ENCODE measurements at regions not wholly inside any gene's neighbourhood (a gene's known extent, or its start where the extent isn't known, plus 50 kb on each side); places are given as distances from the start of the nearest gene placed in this dataset.

DNA sequence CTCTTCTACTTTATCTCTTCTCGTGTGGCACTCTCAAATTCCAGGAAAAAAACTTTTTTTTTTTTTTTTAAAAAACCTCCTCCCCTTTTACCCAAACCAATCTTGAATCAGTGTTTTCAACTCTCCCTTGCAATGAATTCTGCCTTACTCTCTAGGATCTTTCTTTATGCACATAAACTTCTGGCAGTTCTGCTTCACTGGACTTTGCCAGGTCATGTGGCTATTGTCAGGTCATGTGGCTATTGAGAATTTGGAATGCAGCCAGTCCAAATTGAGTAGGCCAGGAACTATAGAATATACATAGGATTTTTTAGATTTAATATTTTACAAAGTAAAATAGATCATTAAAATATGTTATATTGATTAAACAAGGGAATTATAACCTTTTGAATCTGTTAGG is 218.2 kb downstream of the TMTC3 start:
- ChIA-PET CTCF (no interaction called here), POLR2A (no interaction called here)
- DNase-seq, result no peak
- no peaks in the 10 kb centered on the region for H3K36me3 ChIP-seq (ENCODE audit: control insufficient read depth, insufficient read depth, low read length)
- H3K27me3 ChIP-seq (replicated peaks; ENCODE audit: control insufficient read depth, insufficient read depth, low read length), result no peaks in the 10 kb centered on the region
- no peaks in the 10 kb centered on the region for H3K27me3 Mint-ChIP-seq (ENCODE audit: insufficient read depth, unreplicated experiment)
- intact Hi-C loops (cut with micrococcal nuclease; ENCODE audit: unreplicated experiment), result no loop called here
- TF ChIP-seq, protein P1, sequence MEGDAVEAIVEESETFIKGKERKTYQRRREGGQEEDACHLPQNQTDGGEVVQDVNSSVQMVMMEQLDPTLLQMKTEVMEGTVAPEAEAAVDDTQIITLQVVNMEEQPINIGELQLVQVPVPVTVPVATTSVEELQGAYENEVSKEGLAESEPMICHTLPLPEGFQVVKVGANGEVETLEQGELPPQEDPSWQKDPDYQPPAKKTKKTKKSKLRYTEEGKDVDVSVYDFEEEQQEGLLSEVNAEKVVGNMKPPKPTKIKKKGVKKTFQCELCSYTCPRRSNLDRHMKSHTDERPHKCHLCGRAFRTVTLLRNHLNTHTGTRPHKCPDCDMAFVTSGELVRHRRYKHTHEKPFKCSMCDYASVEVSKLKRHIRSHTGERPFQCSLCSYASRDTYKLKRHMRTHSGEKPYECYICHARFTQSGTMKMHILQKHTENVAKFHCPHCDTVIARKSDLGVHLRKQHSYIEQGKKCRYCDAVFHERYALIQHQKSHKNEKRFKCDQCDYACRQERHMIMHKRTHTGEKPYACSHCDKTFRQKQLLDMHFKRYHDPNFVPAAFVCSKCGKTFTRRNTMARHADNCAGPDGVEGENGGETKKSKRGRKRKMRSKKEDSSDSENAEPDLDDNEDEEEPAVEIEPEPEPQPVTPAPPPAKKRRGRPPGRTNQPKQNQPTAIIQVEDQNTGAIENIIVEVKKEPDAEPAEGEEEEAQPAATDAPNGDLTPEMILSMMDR (IDR thresholded peaks at IDR 0.05; ENCODE audit: insufficient read depth in 1 of 2, low read depth in 1 of 2, low read length in 1 of 2, severe bottlenecking in 1 of 2, unreplicated experiment in 1 of 2), result no peak
- H3K9me3 ChIP-seq, result no peaks in the 10 kb centered on the region
- BruUV-seq (replicated peaks), result no TSS peak
- peaks cover 18% of the 10 kb centered on the region for H3K9me3 Mint-ChIP-seq (ENCODE audit: unreplicated experiment)
- no peak overlapping the region for H3K4me3 Mint-ChIP-seq (ENCODE audit: unreplicated experiment)
- H3K4me1 Mint-ChIP-seq (ENCODE audit: low read depth, unreplicated experiment), result peaks cover 8% of the 10 kb centered on the region
- H3K27ac Mint-ChIP-seq (ENCODE audit: unreplicated experiment), result no peak overlapping the region
- H3K36me3 Mint-ChIP-seq (ENCODE audit: insufficient read depth, unreplicated experiment), result no peaks in the 10 kb centered on the region
- H3K4me1 ChIP-seq, result 0 out of 2 replicates have a peak, but pooled peaks cover 5% of the 10 kb centered on the region
- H3K4me3 ChIP-seq (ENCODE audit: low read depth, low read length), result no peak overlapping the region

GRCh38 chr12:88361493-88361892 is 218.8 kb downstream of the KITLG start:
- Histone ChIP-seq H3K4me1 (0 out of 2 replicates have a peak, but pooled peaks cover 5% of the 10 kb centered on the region), H3K9me3 (no peaks in the 10 kb centered on the region), H3K36me3 (ENCODE audit: control insufficient read depth, insufficient read depth, low read length) (no peaks in the 10 kb centered on the region), H3K27me3 (replicated peaks; ENCODE audit: control insufficient read depth, insufficient read depth, low read length) (no peaks in the 10 kb centered on the region), H3K4me3 (ENCODE audit: low read depth, low read length) (no peak overlapping the region)
- intact Hi-C loops (cut with micrococcal nuclease; ENCODE audit: unreplicated experiment), result no loop called here
- ChIA-PET POLR2A (no interaction called here), CTCF (no interaction called here)
- Mint-ChIP-seq H3K27me3 (ENCODE audit: insufficient read depth, unreplicated experiment) (no peaks in the 10 kb centered on the region), H3K36me3 (ENCODE audit: insufficient read depth, unreplicated experiment) (no peaks in the 10 kb centered on the region), H3K27ac (ENCODE audit: unreplicated experiment) (no peak overlapping the region), H3K4me1 (ENCODE audit: low read depth, unreplicated experiment) (peaks cover 8% of the 10 kb centered on the region), H3K9me3 (ENCODE audit: unreplicated experiment) (peaks cover 18% of the 10 kb centered on the region), H3K4me3 (ENCODE audit: unreplicated experiment) (no peak overlapping the region)
- DNase-seq, result no peak
- BruUV-seq (replicated peaks), result no TSS peak
- TF ChIP-seq, protein P1 (IDR thresholded peaks at IDR 0.05; ENCODE audit: insufficient read depth in 1 of 2, low read depth in 1 of 2, low read length in 1 of 2, severe bottlenecking in 1 of 2, unreplicated experiment in 1 of 2), result no peak

GRCh38 chr12:88362439-88362838 is 217.8 kb downstream of the KITLG start:
- 0 out of 2 replicates have a peak, but pooled peaks cover 5% of the 10 kb centered on the region for H3K4me1 ChIP-seq
- no peaks in the 10 kb centered on the region for H3K36me3 ChIP-seq (ENCODE audit: control insufficient read depth, insufficient read depth, low read length)
- H3K4me1 Mint-ChIP-seq (ENCODE audit: low read depth, unreplicated experiment), result peaks cover 8% of the 10 kb centered on the region
- intact Hi-C loops (cut with micrococcal nuclease; ENCODE audit: unreplicated experiment), result no loop called here
- peaks cover 18% of the 10 kb centered on the region for H3K9me3 Mint-ChIP-seq (ENCODE audit: unreplicated experiment)
- ChIA-PET CTCF (no interaction called here), POLR2A (no interaction called here)
- TF ChIP-seq, protein P1 (IDR thresholded peaks at IDR 0.05; ENCODE audit: insufficient read depth in 1 of 2, low read depth in 1 of 2, low read length in 1 of 2, severe bottlenecking in 1 of 2, unreplicated experiment in 1 of 2), result no peak
- no peaks in the 10 kb centered on the region for H3K36me3 Mint-ChIP-seq (ENCODE audit: insufficient read depth, unreplicated experiment)
- H3K27me3 ChIP-seq (replicated peaks; ENCODE audit: control insufficient read depth, insufficient read depth, low read length), result no peaks in the 10 kb centered on the region
- H3K4me3 Mint-ChIP-seq (ENCODE audit: unreplicated experiment), result no peak overlapping the region
- no peak overlapping the region for H3K27ac Mint-ChIP-seq (ENCODE audit: unreplicated experiment)
- H3K9me3 ChIP-seq, result no peaks in the 10 kb centered on the region; the same call in 1 of the 2 replicates
- DNase-seq, result no peak
- BruUV-seq (replicated peaks), result no TSS peak
- H3K27me3 Mint-ChIP-seq (ENCODE audit: insufficient read depth, unreplicated experiment), result no peaks in the 10 kb centered on the region
- H3K4me3 ChIP-seq (ENCODE audit: low read depth, low read length), result no peak overlapping the region
